ENCODE measurements at regions not wholly inside any gene's neighbourhood (a gene's known extent, or its start where the extent isn't known, plus 50 kb on each side); places are given as distances from the start of the nearest gene placed in this dataset.

- WGBS, 2 donors: 18 to 23% methylated on average over 3 of the region's 3 CpGs
- Histone ChIP-seq H3K36me3 (no peaks in the 10 kb centered on the region), H3K9me3 (peaks cover 0 to 3% (median 0%) of the 10 kb centered on the region in 11 donors), H3K4me3 (no peak overlapping the region), H3K4me1 (no peaks in the 10 kb centered on the region), H3K27me3 (peaks cover 0 to 32% (median 24%) of the 10 kb centered on the region in 7 donors), H3K27ac (no peak overlapping the region)
- ATAC-seq (no peak), DNase-seq (no peak)
- TF ChIP-seq CTCF (IDR thresholded peaks at IDR 0.05): peak in 8 of 9 donors; percentile 11 to 58 (median 38)
- intact Hi-C loops (cut with DNase I): loop anchor here in 1 of 10 donors (5.0 kb wide), 1 partner anchor 187 kb away; no protein-coding TSS in a partner anchor
Observed at GRCh38 chr1:63148825-63149645, 173.3 kb upstream of the FOXD3 start.

- whole genome bisulfite sequencing, 2 donors: 58 to 61% methylated on average over 3 of the region's 3 CpGs
- H3K4me3 ChIP-seq: no peak overlapping the region
- H3K27me3 ChIP-seq: peaks cover 0 to 44% (median 26%) of the 10 kb centered on the region in 7 donors
- no peaks in the 10 kb centered on the region for H3K4me1 ChIP-seq
- TF ChIP-seq CTCF (IDR thresholded peaks at IDR 0.05): no peak
- no peak for ATAC-seq
- no peak for DNase-seq
- H3K9me3 ChIP-seq: peaks cover 0 to 3% (median 0%) of the 10 kb centered on the region in 11 donors
- no peak overlapping the region for H3K27ac ChIP-seq
- no peaks in the 10 kb centered on the region for H3K36me3 ChIP-seq
- intact Hi-C loops (cut with DNase I): no loop called here
Observed at GRCh38 chr1:63152572-63152971, 169.8 kb upstream of the FOXD3 start.

- Histone ChIP-seq H3K27ac (no peak overlapping the region), H3K4me1 (no peaks in the 10 kb centered on the region), H3K36me3 (no peaks in the 10 kb centered on the region), H3K4me3 (no peak overlapping the region), H3K27me3 (peaks cover 0 to 47% (median 22%) of the 10 kb centered on the region in 7 donors), H3K9me3 (no peaks in the 10 kb centered on the region)
- intact Hi-C loops (cut with DNase I): no loop called here
- WGBS, 2 donors: 48 to 55% methylated on average over 2 of the region's 2 CpGs
- DNase-seq (no peak), ATAC-seq (no peak)
- no peak for TF ChIP-seq CTCF (IDR thresholded peaks at IDR 0.05)
Observed at GRCh38 chr1:63155437-63155836, 166.9 kb upstream of the FOXD3 start.

- Histone ChIP-seq H3K27me3 (peaks cover 0 to 49% (median 13%) of the 10 kb centered on the region in 7 donors), H3K27ac (no peak overlapping the region), H3K4me1 (no peaks in the 10 kb centered on the region), H3K4me3 (no peak overlapping the region), H3K36me3 (no peaks in the 10 kb centered on the region), H3K9me3 (no peaks in the 10 kb centered on the region)
- 82 to 85% methylated on average over 5 of the region's 5 CpGs for WGBS, 2 donors
- ATAC-seq (no peak), DNase-seq (no peak)
- intact Hi-C loops (cut with DNase I): no loop called here
- no peak for TF ChIP-seq CTCF (IDR thresholded peaks at IDR 0.05)
Observed at GRCh38 chr1:63157085-63157484, 165.3 kb upstream of the FOXD3 start.

All from heart right ventricle (tissue), 16 donors.